ENCODE measurements at regions not wholly inside any gene's neighbourhood (a gene's known extent, or its start where the extent isn't known, plus 50 kb on each side); places are given as distances from the start of the nearest gene placed in this dataset.

DNA sequence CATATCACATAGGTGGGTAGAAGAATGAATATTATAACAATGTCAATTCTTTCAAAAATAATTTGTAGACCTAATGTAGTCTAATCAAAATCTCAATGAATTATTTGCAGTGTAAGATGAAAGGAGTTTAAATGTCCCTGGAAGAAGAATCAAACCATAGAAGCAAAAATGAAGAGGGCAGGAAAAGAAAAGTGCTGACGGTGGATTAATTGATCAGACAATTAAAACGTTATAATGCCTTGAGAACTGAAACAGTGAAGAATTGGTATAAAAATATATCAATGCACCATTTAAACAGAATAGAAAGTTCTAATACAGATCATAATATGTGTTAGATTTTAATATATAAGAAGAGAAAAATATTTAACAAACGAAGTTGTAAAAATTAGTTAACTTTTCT, 109.8 kb downstream of the TYW3 start:
- DNase-seq (ENCODE audit: extremely low read depth, low read depth) = no peak
- no peak for TF ChIP-seq CTCF (IDR thresholded peaks at IDR 0.05; ENCODE audit: low read depth, low read length)

DNA sequence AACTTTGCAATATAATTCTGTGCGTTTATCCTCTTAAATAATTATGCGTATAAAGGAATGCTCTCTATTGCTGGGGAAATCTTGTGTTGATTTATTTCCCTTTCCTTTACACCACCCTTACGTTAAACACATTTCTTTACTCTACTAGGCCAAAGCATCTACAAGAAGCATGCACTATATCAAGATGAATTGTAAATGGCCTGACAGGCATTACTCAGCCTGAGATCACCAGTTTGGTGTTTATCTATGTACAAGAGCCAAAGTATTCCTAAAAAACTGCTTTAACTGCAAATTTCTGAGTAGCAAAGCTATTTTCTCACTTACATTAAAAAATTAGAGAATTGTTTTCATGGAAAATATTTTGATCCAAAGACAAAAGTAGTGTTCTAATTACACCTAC, 114.8 kb downstream of the TYW3 start:
- DNase-seq (ENCODE audit: extremely low read depth, low read depth) = no peak
- TF ChIP-seq CTCF (IDR thresholded peaks at IDR 0.05; ENCODE audit: low read depth, low read length) = no peak

DNA sequence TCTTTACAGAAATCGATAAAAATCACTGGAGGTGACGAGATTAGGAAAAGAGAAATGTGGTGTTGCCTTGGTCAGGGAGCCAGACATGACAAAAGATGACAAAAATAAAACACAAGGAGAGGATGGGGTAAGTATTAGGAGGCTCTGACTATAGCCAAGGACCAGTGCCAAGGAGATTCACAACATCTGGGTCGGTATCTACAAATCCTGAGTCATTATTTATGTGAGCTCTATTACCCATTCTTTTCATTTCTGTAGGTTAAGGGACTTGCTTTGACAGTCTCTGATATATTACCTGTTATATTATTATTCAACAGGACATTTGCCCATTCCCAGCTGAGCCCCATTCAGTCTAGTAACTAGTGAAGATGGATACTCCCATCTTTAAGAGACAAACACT, 120.8 kb downstream of the TYW3 start:
- TF ChIP-seq CTCF (IDR thresholded peaks at IDR 0.05; ENCODE audit: low read depth, low read length) = no peak
- DNase-seq (ENCODE audit: extremely low read depth, low read depth) = no peak

GRCh38 chr1:74856174-74856573, 123.2 kb downstream of the TYW3 start:
- TF ChIP-seq CTCF (IDR thresholded peaks at IDR 0.05; ENCODE audit: low read depth, low read length) = no peak
- DNase-seq (ENCODE audit: extremely low read depth, low read depth) = no peak

- DNase-seq (ENCODE audit: extremely low read depth, low read depth) = no peak
- TF ChIP-seq CTCF (IDR thresholded peaks at IDR 0.05; ENCODE audit: low read depth, low read length) = peak; percentile 4; the same call in 1 of the 2 replicates
Measured at GRCh38 chr1:74857676-74858075, 124.7 kb downstream of the TYW3 start.

GRCh38 chr1:74858136-74858535, 125.2 kb downstream of the TYW3 start:
- TF ChIP-seq CTCF (IDR thresholded peaks at IDR 0.05; ENCODE audit: low read depth, low read length) = no peak
- DNase-seq (ENCODE audit: extremely low read depth, low read depth) = peak; percentile 60

- no peak for TF ChIP-seq CTCF (IDR thresholded peaks at IDR 0.05; ENCODE audit: low read depth, low read length)
Measured at GRCh38 chr1:74861867-74862266, 128.9 kb downstream of the TYW3 start.

More at GRCh38 chr1:74861867-74862266, 128.9 kb downstream of the TYW3 start:
- no peak for DNase-seq (ENCODE audit: extremely low read depth, low read depth)

Measured in AG09319 (cell line).